Myocyte (in vitro differentiated cells): ENCODE measurements at regions not wholly inside any gene's neighbourhood (a gene's known extent, or its start where the extent isn't known, plus 50 kb on each side); places are given as distances from the start of the nearest gene placed in this dataset.

Experiments used
- DNase-seq: peaks from one replicate; pipeline ENCODE4 v3.0.0-alpha.2; 2012; ENCODE audit warnings: low read depth

GRCh38 chr2:15874321-15874720, 66.0 kb upstream of the MYCN start:
- no peak for DNase-seq

DNA sequence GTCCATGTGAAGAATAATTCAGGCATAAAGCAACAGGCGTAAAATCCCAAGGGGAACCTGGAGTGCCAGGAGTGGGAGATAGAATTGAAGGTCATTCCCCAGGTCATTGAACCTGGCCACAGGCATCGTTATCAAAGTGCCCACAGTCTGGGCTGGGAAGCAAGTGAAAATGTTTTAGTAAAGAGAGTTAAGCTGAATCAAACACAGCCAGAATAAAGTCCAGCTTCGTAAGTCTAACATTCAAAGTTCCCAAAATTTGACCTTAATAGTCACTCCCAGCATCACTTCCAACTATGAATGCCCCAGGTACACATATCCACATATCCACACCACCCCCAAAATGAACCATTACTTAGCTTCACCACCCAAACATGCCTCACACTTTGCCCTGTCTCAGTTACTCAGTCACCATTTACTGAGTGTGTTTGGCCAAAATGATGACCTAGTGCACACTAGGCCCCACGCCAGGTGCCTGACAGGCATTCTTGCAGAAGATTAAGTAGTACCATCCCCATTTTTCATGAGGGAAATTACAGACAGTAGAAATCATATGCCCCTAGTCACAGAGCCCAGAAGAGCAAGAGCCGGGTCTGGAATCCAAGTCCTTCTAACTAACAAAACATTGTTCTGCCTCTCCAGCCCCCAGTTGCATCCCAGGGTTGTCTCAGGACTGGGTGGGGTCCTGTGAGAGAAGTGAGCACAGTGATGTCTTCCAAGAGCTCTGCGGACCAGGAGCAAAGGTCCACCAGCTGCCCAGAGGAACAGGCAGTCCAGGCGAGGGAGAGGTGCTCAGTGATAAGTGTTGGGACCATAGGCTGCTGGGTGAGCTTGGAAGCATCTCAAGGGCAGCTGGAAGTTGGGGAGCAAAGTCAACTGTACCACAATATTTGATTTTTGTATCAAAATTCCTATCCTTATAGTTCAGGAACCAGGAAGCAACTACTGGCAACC, 65.2 kb upstream of the MYCN start:
- no peak for DNase-seq

- no peak for DNase-seq
These were observed 64.2 kb upstream of the MYCN start for GRCh38 chr2:15875969-15876705.

GRCh38 chr2:15880226-15881119, 59.9 kb upstream of the MYCN start:
- DNase-seq = no peak

- no peak for DNase-seq
These were observed 59.3 kb upstream of the MYCN start for GRCh38 chr2:15881120-15881433.

DNA sequence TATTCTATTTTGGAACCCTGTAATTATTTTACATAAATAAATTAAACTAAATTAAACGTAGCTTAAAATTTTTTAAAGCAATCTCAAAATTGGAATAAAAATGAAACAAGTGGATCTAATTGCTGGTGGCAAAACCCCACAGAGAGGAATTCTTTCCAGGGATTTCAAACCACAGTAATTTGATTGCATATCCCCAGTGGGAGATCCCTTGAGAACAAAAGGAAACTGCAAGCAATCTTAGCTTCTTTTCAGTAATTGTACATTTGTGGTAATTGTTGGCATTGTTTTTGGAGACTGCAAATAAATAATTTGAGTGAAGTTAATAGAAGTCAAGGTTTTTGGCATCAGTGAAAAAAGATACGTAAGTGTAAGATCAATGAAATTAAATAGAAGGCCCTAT, 58.7 kb upstream of the MYCN start:
- DNase-seq = no peak

- no peak for DNase-seq
These were observed 57.4 kb upstream of the MYCN start for GRCh38 chr2:15882761-15883497.

GRCh38 chr2:15883684-15884083, 56.7 kb upstream of the MYCN start:
- no peak for DNase-seq

DNA sequence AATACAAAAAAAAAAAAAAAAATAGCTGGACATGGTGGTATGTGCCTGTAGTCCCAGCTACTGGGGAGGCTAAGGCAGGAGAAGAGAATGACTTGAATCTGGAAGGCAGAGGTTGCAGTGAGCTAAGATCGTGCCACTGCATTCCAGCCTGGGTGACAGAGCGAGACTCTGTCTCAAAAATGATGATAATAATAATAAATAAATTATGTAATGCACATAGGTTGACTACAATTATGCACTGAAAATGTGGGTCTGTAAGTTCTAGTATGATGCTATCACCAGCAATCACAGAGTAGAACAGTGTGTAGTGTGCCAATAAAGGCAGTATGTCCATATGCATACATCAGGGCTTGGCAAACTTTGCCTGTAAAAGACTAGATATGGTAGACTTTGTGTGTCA, 55.6 kb upstream of the MYCN start:
- no peak for DNase-seq

DNA sequence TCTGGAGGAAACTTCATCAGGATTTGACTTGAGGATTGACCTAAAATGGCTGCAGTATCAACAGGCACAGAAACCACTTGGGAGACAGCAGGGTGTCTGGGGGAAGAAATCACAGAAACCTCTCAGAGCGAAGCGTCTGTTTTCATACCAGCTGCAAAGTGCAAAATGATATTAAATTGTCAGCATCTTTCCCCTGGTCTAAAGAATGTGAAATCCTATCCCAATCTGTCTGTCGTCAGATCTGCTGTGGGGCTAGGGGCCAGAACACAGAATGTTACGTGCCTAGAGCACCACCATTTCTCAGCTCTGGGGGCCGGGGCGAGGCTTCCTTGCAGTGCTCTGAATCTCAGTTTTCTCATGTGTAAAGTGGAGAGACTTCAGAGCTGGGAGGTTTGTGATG, 54.1 kb upstream of the MYCN start:
- no peak for DNase-seq

DNA sequence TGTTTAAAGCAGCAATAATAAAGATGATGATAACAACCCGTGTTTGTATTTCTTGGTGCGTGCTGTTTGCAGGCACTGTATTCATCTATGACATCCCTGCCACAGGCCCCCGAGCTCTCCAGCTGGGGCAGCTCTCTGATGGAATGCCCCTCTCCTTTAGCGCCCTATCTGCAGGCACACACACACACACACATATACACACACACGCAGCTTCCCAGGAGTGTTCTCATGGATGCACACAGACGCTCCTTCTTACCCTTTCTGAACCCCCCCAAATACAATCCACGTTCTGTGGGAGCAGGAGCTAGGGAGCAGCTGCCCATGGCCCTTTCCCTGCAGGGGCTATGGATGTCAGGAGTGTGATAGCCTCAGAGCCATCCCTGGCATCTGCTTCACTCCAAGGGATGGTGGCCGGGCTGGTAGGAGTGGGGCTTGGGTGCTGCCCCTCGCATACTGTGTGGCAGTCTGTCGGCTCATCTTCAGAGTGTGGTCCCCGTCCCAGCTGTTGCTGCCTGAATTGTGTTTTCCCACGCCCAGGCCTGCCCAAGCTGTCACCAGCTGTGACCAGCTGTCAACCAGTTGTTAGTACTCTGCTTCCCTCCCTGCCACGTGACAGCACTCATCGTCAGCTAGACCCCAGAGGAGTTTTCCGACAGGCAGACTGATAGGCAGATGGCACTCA, 50.8 kb upstream of the MYCN start:
- no peak for DNase-seq

- no peak for DNase-seq
These were observed 50.1 kb upstream of the MYCN start for GRCh38 chr2:15890124-15890754.
